Sigmoid colon (tissue), 6 donors: ENCODE measurements at regions not wholly inside any gene's neighbourhood (a gene's known extent, or its start where the extent isn't known, plus 50 kb on each side); places are given as distances from the start of the nearest gene placed in this dataset.

ENCODE experiments used
- DNase-seq: peaks from one replicate; pipeline ENCODE4 v3.0.0-alpha.2; 2019
- H3K27ac ChIP-seq, 4 donors: fragments of 200-600 bp; sonication (generic); one replicate each; pipeline ENCODE4 v1.5.1; 2016 to 2019; ENCODE audit warnings: mild to moderate bottlenecking in 1 of 4
- H3K27me3 ChIP-seq, 3 donors: fragments of 200-600 bp; sonication (generic); one replicate each; pipeline ENCODE4 v1.5.1; 2019; ENCODE audit warnings: mild to moderate bottlenecking in 1 of 3
- H3K36me3 ChIP-seq, 4 donors: fragments of 200-600 bp; sonication (generic); one replicate each; pipeline ENCODE4 v1.5.1; 2016 to 2019
- H3K4me1 ChIP-seq, 4 donors: fragments of 200-600 bp; sonication (generic); one replicate each; pipeline ENCODE4 v1.5.1; 2017 to 2019
- H3K4me3 ChIP-seq, 4 donors: fragments of 200-600 bp; sonication (generic); one replicate each; pipeline ENCODE4 v1.5.1; 2017 to 2019; ENCODE audit warnings: mild to moderate bottlenecking in 2 of 4, moderate library complexity in 1 of 4
- H3K9me3 ChIP-seq, 4 donors: fragments of 200-600 bp in 3 of 4; sonication (generic) in 3 of 4; one replicate each; pipeline versions ENCODE4 v1.5.1 to v1.6.1; 2013 to 2019
- EP300 ChIP-seq, 4 donors: sonication (generic); formaldehyde crosslinking; IDR thresholded peaks; one replicate each; pipeline ENCODE4 v1.6.1; 2017; ENCODE audit warnings: antibody characterized with exemption in 4 of 4
- POLR2A ChIP-seq, 2 donors: fragments of 450-650 bp; IDR thresholded peaks; one replicate each; pipeline ENCODE4 v1.6.1; 2016; ENCODE audit warnings: antibody characterized with exemption in 2 of 2, mild to moderate bottlenecking in 2 of 2, moderate library complexity in 2 of 2
- POLR2AphosphoS5 ChIP-seq, 4 donors: sonication (generic); formaldehyde crosslinking; IDR thresholded peaks; one replicate each; pipeline ENCODE4 v1.6.1; 2017; ENCODE audit warnings: antibody characterized with exemption in 4 of 4
- WGBS, 2 donors: extraction: QIAGEN DNeasy Blood & Tissue Kit; methylation state at CpG; one replicate each; pipeline ENCODE4 v1.1.7; 2013; 5-methylcytosine and 5-hydroxymethylcytosine counted together
- intact Hi-C: fragments of 100-400 bp; cut with DNase I; formaldehyde crosslinking; loops from one replicate; pipeline ENCODE4 v1.15.1; 2023
- TF ChIP-seq, protein P1 (sequence below), 4 experiments: fragments of 450-650 bp in 3 of 4; fragments of 200-600 bp in 1 of 4; IDR thresholded peaks; one replicate each; pipeline ENCODE4 v1.5.1; 2016 to 2019; ENCODE audit warnings: antibody characterized with exemption in 4 of 4, mild to moderate bottlenecking in 3 of 4, moderate library complexity in 2 of 4
- donor health status: healthy with polysubstance abuse.
- donor health status: healthy.

DNA sequence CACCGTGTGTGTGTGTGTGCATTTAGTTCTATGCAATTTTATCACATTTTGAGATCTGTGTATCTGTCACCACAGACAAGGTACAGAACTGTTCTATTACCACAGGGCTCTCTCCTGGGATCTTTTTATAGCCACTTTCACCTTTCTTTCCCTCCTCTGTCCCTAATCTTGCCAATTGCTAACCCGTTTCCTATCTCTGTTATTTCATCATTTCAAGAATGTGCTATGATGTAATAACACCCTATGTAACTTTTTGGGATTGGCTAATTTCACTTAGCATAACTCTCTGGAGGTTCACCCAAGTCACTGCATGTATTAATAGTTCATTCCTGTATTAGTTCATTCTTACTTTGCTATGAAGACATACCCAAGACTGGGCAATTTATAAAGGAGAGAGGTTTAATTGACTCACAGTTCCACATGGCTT, 657.7 kb downstream of the QKI start:
- TF ChIP-seq, protein P1, sequence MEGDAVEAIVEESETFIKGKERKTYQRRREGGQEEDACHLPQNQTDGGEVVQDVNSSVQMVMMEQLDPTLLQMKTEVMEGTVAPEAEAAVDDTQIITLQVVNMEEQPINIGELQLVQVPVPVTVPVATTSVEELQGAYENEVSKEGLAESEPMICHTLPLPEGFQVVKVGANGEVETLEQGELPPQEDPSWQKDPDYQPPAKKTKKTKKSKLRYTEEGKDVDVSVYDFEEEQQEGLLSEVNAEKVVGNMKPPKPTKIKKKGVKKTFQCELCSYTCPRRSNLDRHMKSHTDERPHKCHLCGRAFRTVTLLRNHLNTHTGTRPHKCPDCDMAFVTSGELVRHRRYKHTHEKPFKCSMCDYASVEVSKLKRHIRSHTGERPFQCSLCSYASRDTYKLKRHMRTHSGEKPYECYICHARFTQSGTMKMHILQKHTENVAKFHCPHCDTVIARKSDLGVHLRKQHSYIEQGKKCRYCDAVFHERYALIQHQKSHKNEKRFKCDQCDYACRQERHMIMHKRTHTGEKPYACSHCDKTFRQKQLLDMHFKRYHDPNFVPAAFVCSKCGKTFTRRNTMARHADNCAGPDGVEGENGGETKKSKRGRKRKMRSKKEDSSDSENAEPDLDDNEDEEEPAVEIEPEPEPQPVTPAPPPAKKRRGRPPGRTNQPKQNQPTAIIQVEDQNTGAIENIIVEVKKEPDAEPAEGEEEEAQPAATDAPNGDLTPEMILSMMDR (IDR thresholded peaks at IDR 0.05): no peak
- no peak for TF ChIP-seq POLR2A (IDR thresholded peaks at IDR 0.05)
- TF ChIP-seq POLR2AphosphoS5 (IDR thresholded peaks at IDR 0.05): no peak
- no peak for TF ChIP-seq EP300 (IDR thresholded peaks at IDR 0.05)
- 66 to 80% methylated on average over 2 of the region's 2 CpGs for WGBS, 2 donors
- no peak for DNase-seq
- intact Hi-C loops: no loop called here
- no peak overlapping the region for H3K4me3 ChIP-seq
- no peaks in the 10 kb centered on the region for H3K4me1 ChIP-seq
- H3K27me3 ChIP-seq: no peaks in the 10 kb centered on the region
- no peak overlapping the region for H3K27ac ChIP-seq
- H3K9me3 ChIP-seq: peaks cover 0 to 8% (median 0%) of the 10 kb centered on the region in 4 donors
- no peaks in the 10 kb centered on the region for H3K36me3 ChIP-seq

DNA sequence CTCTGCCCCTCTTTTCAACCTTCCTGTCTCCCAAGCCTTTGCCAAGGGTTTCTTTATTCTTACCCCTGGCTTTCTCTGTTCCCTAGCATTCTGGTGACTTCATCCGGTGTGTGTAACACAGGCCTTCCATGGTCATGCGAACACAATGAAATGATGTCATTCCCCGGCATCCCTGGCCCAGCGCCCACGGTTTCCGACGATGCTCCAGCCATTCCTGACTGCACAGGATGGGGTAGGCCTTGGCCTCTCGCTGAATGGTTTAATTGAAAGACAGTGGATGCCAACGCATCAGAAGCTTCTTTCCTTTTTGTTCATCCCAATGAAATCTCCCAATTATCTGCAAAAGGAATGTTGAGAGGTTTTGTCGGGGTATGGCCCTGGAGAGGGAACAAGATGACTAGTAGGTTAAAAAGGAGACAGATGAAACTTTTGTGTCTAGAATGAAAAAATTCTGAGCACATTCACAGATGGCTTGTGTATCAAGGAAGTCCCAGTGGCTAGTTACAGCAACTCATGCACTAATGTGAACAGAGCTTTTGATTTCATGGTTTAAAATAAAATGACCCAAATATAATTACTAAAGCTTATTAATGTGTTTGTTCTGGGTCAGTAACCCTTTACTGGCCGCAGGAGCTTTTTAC, 655.0 kb downstream of the QKI start:
- peaks cover 0 to 8% (median 0%) of the 10 kb centered on the region in 4 donors for H3K9me3 ChIP-seq
- peak; percentile 73 for DNase-seq
- no peaks in the 10 kb centered on the region for H3K4me1 ChIP-seq
- H3K27ac ChIP-seq: no peak overlapping the region
- no peak overlapping the region for H3K4me3 ChIP-seq
- H3K36me3 ChIP-seq: no peaks in the 10 kb centered on the region
- TF ChIP-seq, protein P1 (IDR thresholded peaks at IDR 0.05): no peak
- TF ChIP-seq EP300 (IDR thresholded peaks at IDR 0.05) (no peak), POLR2AphosphoS5 (IDR thresholded peaks at IDR 0.05) (no peak), POLR2A (IDR thresholded peaks at IDR 0.05) (no peak)
- no peaks in the 10 kb centered on the region for H3K27me3 ChIP-seq
- 84 to 89% methylated on average over 11 of the region's 11 CpGs for WGBS, 2 donors
- intact Hi-C loops: no loop called here

GRCh38 chr6:164068527-164068926, 654.0 kb downstream of the QKI start:
- Histone ChIP-seq H3K27me3 (no peaks in the 10 kb centered on the region), H3K36me3 (no peaks in the 10 kb centered on the region), H3K4me3 (no peak overlapping the region), H3K27ac (no peak overlapping the region), H3K4me1 (no peaks in the 10 kb centered on the region), H3K9me3 (peaks cover 0 to 8% (median 0%) of the 10 kb centered on the region in 4 donors)
- intact Hi-C loops: no loop called here
- WGBS, 2 donors: 89% methylated on average over 4 of the region's 4 CpGs
- DNase-seq: no peak
- TF ChIP-seq, protein P1 (IDR thresholded peaks at IDR 0.05): no peak
- TF ChIP-seq POLR2AphosphoS5 (IDR thresholded peaks at IDR 0.05): no peak
- TF ChIP-seq EP300 (IDR thresholded peaks at IDR 0.05): no peak
- no peak for TF ChIP-seq POLR2A (IDR thresholded peaks at IDR 0.05)

- WGBS, 2 donors: 92% methylated on average over 5 of the region's 5 CpGs
Measured at GRCh38 chr6:164066766-164067165, 652.2 kb downstream of the QKI start.

More at GRCh38 chr6:164066766-164067165, 652.2 kb downstream of the QKI start:
- intact Hi-C loops: no loop called here
- Histone ChIP-seq H3K9me3 (no peaks in the 10 kb centered on the region), H3K4me3 (no peak overlapping the region), H3K4me1 (no peaks in the 10 kb centered on the region), H3K36me3 (no peaks in the 10 kb centered on the region), H3K27me3 (no peaks in the 10 kb centered on the region), H3K27ac (no peak overlapping the region)
- TF ChIP-seq POLR2A (IDR thresholded peaks at IDR 0.05) (no peak), EP300 (IDR thresholded peaks at IDR 0.05) (no peak), POLR2AphosphoS5 (IDR thresholded peaks at IDR 0.05) (no peak)
- TF ChIP-seq, protein P1 (IDR thresholded peaks at IDR 0.05): no peak
- no peak for DNase-seq
